ENCODE measurements at regions not wholly inside any gene's neighbourhood (a gene's known extent, or its start where the extent isn't known, plus 50 kb on each side); places are given as distances from the start of the nearest gene placed in this dataset.

- TF ChIP-seq CTCF (IDR thresholded peaks at IDR 0.05; ENCODE audit: borderline replicate concordance, control extremely low read depth, extremely low read depth, insufficient read depth, missing control alignments) = no peak
- in situ Hi-C loops (cut with MboI; ENCODE audit: low sequenced_read_pairs, unreplicated experiment) = loop anchor here (10.0 to 25.0 kb wide), 2 partner anchors 384 to 507 kb away; no protein-coding TSS in a partner anchor
- no peak for DNase-seq (ENCODE audit: low spot score)
Measured at GRCh38 chr2:105578166-105578565, 166.5 kb upstream of the NCK2 start.

- DNase-seq (ENCODE audit: low spot score) = no peak
- no peak for TF ChIP-seq CTCF (IDR thresholded peaks at IDR 0.05; ENCODE audit: borderline replicate concordance, control extremely low read depth, extremely low read depth, insufficient read depth, missing control alignments)
- in situ Hi-C loops (cut with MboI; ENCODE audit: low sequenced_read_pairs, unreplicated experiment) = loop anchor here (10.0 to 25.0 kb wide), 2 partner anchors 385 to 507 kb away; no protein-coding TSS in a partner anchor
Measured at GRCh38 chr2:105577762-105578161, 166.9 kb upstream of the NCK2 start.

GRCh38 chr2:105576440-105577241 is 168.1 kb upstream of the NCK2 start:
- peak; percentile 48 for TF ChIP-seq CTCF (IDR thresholded peaks at IDR 0.05; ENCODE audit: borderline replicate concordance, control extremely low read depth, extremely low read depth, insufficient read depth, missing control alignments)
- in situ Hi-C loops (cut with MboI; ENCODE audit: low sequenced_read_pairs, unreplicated experiment) = loop anchor here (10.0 to 25.0 kb wide), 2 partner anchors 386 to 508 kb away; no protein-coding TSS in a partner anchor
- DNase-seq (ENCODE audit: low spot score) = peak; percentile 70

GRCh38 chr2:105576050-105576439 is 168.7 kb upstream of the NCK2 start:
- in situ Hi-C loops (cut with MboI; ENCODE audit: low sequenced_read_pairs, unreplicated experiment) = loop anchor here (10.0 to 25.0 kb wide), 2 partner anchors 386 to 509 kb away; no protein-coding TSS in a partner anchor
- TF ChIP-seq CTCF (IDR thresholded peaks at IDR 0.05; ENCODE audit: borderline replicate concordance, control extremely low read depth, extremely low read depth, insufficient read depth, missing control alignments) = no peak

GRCh38 chr2:105575499-105576025 is 169.2 kb upstream of the NCK2 start:
- DNase-seq (ENCODE audit: low spot score) = no peak
- TF ChIP-seq CTCF (IDR thresholded peaks at IDR 0.05; ENCODE audit: borderline replicate concordance, control extremely low read depth, extremely low read depth, insufficient read depth, missing control alignments) = no peak
- in situ Hi-C loops (cut with MboI; ENCODE audit: low sequenced_read_pairs, unreplicated experiment) = loop anchor here (10.0 to 25.0 kb wide), 2 partner anchors 387 to 509 kb away; no protein-coding TSS in a partner anchor

More at GRCh38 chr2:105576050-105576439, 168.7 kb upstream of the NCK2 start:
- DNase-seq (ENCODE audit: low spot score) = no peak

GRCh38 chr2:105574796-105575344 is 169.8 kb upstream of the NCK2 start:
- DNase-seq (ENCODE audit: low spot score) = no peak
- in situ Hi-C loops (cut with MboI; ENCODE audit: low sequenced_read_pairs, unreplicated experiment) = loop anchor here (10.0 to 25.0 kb wide), 2 partner anchors 387 to 510 kb away; no protein-coding TSS in a partner anchor

More at GRCh38 chr2:105574796-105575344, 169.8 kb upstream of the NCK2 start:
- TF ChIP-seq CTCF (IDR thresholded peaks at IDR 0.05; ENCODE audit: borderline replicate concordance, control extremely low read depth, extremely low read depth, insufficient read depth, missing control alignments) = no peak

Measured in GM13976 (cell line).